T-helper 17 cell (primary cell): ENCODE measurements at regions not wholly inside any gene's neighbourhood (a gene's known extent, or its start where the extent isn't known, plus 50 kb on each side); places are given as distances from the start of the nearest gene placed in this dataset.

ENCODE experiments used
- ATAC-seq: fragments of 150-1000 bp; cut with Tn5 transposase; 2 replicates; pipeline ENCODE4 v1.10.0; 2021; ENCODE audit warnings: mild to moderate bottlenecking, moderate library complexity
- DNase-seq, 3 donors: peaks; one replicate each; pipeline versions ENCODE4 v3.0.0 to v3.0.0-alpha.2; 2020 to 2021
- H3K9me3 ChIP-seq: one replicate; pipeline ENCODE4 v1.7.0; 2013; ENCODE audit warnings: low read length, mild to moderate bottlenecking; ENCODE audit not compliant: control insufficient read depth, poor library complexity, severe bottlenecking
- H3K27ac Mint-ChIP-seq: one replicate; pipeline ENCODE4 v1.8.0; 2022; ENCODE audit warnings: mild to moderate bottlenecking, moderate library complexity, mixed read lengths
- H3K27me3 Mint-ChIP-seq: one replicate; pipeline ENCODE4 v1.8.0; 2022; ENCODE audit warnings: mixed read lengths
- H3K36me3 Mint-ChIP-seq: one replicate; pipeline ENCODE4 v1.8.0; 2022; ENCODE audit warnings: low read depth, mixed read lengths
- H3K4me1 Mint-ChIP-seq: one replicate; pipeline ENCODE4 v1.8.0; 2022; ENCODE audit warnings: mild to moderate bottlenecking, mixed read lengths
- H3K4me3 Mint-ChIP-seq: one replicate; pipeline ENCODE4 v1.8.0; 2022; ENCODE audit warnings: mild to moderate bottlenecking, moderate library complexity, mixed read lengths

GRCh38 chr3:102301155-102301880, 133.5 kb upstream of the ZPLD1 start:
- Mint-ChIP-seq H3K4me1 (no peaks in the 10 kb centered on the region), H3K27me3 (peaks cover 40% of the 10 kb centered on the region), H3K4me3 (no peak overlapping the region), H3K36me3 (peaks cover 2% of the 10 kb centered on the region), H3K27ac (no peak overlapping the region)
- ATAC-seq (no peak), DNase-seq (no peak)
- no peaks in the 10 kb centered on the region for H3K9me3 ChIP-seq

DNA sequence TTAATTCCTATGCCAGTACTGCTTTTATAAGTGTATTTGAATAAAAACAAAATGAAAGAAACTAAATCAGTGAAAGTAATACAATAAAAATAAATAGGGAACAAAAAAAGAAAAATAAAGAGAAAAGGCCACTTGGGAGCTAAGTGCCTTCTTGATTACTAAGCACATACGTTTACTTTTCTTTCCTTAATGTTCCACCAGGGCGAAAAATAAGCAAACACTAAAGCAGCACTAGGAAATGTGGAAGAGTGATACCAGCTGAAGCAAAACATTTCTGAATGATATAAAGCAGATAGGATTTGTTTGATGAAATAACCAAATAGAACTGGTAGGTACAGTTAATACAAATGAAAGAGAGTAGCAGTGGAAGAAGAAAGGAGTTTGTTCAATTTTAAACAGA, 132.8 kb upstream of the ZPLD1 start:
- no peak for ATAC-seq
- no peak overlapping the region for H3K4me3 Mint-ChIP-seq
- peaks cover 2% of the 10 kb centered on the region for H3K36me3 Mint-ChIP-seq
- no peak for DNase-seq
- H3K9me3 ChIP-seq, result no peaks in the 10 kb centered on the region
- H3K4me1 Mint-ChIP-seq, result no peaks in the 10 kb centered on the region
- H3K27ac Mint-ChIP-seq, result no peak overlapping the region
- H3K27me3 Mint-ChIP-seq, result peaks cover 36% of the 10 kb centered on the region

GRCh38 chr3:102304550-102304949, 130.3 kb upstream of the ZPLD1 start:
- DNase-seq, result no peak
- peaks cover 46% of the 10 kb centered on the region for H3K27me3 Mint-ChIP-seq
- no peaks in the 10 kb centered on the region for H3K9me3 ChIP-seq
- H3K36me3 Mint-ChIP-seq, result peaks cover 2% of the 10 kb centered on the region
- no peak overlapping the region for H3K27ac Mint-ChIP-seq
- ATAC-seq, result no peak
- H3K4me3 Mint-ChIP-seq, result no peak overlapping the region
- H3K4me1 Mint-ChIP-seq, result no peaks in the 10 kb centered on the region

DNA sequence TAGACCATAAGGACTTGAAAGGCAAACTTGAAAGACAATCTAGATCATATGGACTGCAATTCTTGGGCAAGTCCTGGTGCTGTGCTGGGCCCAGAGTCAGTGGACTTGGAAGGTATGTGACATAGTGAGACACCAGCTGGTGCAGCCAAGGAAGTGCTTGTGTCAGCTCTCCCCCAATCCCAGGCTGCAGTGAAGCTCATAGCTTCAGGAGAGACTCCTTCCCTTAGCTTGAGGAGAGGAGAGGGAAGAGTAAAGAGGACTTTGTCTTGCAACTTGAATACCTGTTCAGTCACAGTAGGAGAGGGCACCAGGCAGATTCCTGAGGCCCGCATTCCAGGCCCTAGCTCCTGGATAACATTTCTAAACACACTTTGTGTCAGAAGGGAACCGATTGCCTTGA, 127.4 kb upstream of the ZPLD1 start:
- Mint-ChIP-seq H3K27ac (no peak overlapping the region), H3K4me3 (no peak overlapping the region)
- no peak for DNase-seq

DNA sequence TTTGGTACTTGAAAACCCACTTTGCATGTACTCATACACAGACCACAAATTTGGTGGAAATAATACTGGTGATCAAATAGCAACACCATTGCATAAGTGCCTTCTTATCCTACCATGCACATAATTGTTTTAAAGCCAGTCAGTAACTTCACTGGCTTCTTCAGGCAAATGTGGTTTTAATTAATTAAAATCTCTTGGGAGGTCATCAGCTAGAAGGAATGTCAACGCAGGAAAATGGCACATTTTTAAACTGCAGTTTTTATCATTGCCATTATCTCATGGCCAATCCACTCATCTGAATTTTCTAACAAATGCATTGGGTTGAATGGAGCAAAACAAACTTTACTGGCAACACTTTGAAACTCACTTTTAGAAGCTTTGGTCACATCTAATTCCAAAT, 105.7 kb upstream of the ZPLD1 start:
- DNase-seq (no peak), ATAC-seq (no peak)
- H3K4me3 Mint-ChIP-seq, result no peak overlapping the region
- no peaks in the 10 kb centered on the region for H3K4me1 Mint-ChIP-seq
- peaks cover 18% of the 10 kb centered on the region for H3K27me3 Mint-ChIP-seq
- H3K27ac Mint-ChIP-seq, result no peak overlapping the region
- peaks cover 2% of the 10 kb centered on the region for H3K36me3 Mint-ChIP-seq
- H3K9me3 ChIP-seq, result no peaks in the 10 kb centered on the region

More for the DNA sequence above, 127.4 kb upstream of the ZPLD1 start:
- no peaks in the 10 kb centered on the region for H3K9me3 ChIP-seq
- no peak for ATAC-seq
- H3K36me3 Mint-ChIP-seq, result peaks cover 2% of the 10 kb centered on the region
- H3K27me3 Mint-ChIP-seq, result peaks cover 47% of the 10 kb centered on the region
- H3K4me1 Mint-ChIP-seq, result peaks cover 2% of the 10 kb centered on the region

- DNase-seq (no peak), ATAC-seq (no peak)
- H3K4me3 Mint-ChIP-seq, result no peak overlapping the region
- H3K9me3 ChIP-seq, result no peaks in the 10 kb centered on the region
- no peaks in the 10 kb centered on the region for H3K4me1 Mint-ChIP-seq
- peaks cover 2% of the 10 kb centered on the region for H3K36me3 Mint-ChIP-seq
- peaks cover 18% of the 10 kb centered on the region for H3K27me3 Mint-ChIP-seq
- no peak overlapping the region for H3K27ac Mint-ChIP-seq
Observed at GRCh38 chr3:102329561-102329960, 105.3 kb upstream of the ZPLD1 start.

DNA sequence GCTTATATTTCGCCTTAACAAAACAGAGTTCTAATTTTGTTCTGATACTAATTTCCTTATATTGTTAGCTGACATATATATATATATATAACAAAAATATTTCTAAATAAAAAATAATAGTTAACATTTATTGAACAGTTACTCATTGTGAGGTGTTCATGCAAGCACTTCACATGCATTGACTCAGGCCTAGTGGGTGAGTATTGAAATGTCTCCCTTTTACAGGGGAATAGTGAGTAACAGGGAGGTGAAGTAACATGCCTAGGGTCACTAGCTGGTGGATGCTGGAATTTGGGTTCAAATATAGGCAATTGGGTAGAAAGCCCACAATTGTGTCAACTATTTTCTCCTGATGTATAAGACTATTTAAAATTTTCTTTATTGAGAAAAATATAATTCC, 102.6 kb upstream of the ZPLD1 start:
- no peaks in the 10 kb centered on the region for H3K9me3 ChIP-seq
- H3K27me3 Mint-ChIP-seq, result peaks cover 9% of the 10 kb centered on the region
- peaks cover 2% of the 10 kb centered on the region for H3K4me1 Mint-ChIP-seq
- ATAC-seq (no peak), DNase-seq (no peak)
- peaks cover 2% of the 10 kb centered on the region for H3K36me3 Mint-ChIP-seq
- no peak overlapping the region for H3K27ac Mint-ChIP-seq
- no peak overlapping the region for H3K4me3 Mint-ChIP-seq

DNA sequence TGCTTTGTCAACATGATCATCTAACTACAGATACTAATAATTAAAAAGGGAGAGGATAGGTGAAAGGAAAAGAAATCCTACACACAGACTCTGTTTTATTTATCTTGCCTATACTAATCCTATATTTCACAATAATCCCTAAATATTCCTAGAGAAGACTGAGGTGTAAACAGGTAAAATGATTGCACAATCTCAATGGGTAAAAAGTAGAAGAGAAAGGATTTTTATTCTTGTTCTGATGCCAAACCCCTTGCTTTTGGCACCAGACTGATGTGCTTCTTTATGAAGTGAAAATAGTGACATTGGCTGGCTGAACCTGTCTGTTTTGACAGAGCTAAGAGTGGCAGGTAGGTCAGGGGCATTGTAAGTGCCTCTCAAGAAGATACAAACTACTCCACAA, 101.9 kb upstream of the ZPLD1 start:
- H3K27me3 Mint-ChIP-seq, result peaks cover 10% of the 10 kb centered on the region
- DNase-seq, result no peak
- H3K4me3 Mint-ChIP-seq, result no peak overlapping the region

DNA sequence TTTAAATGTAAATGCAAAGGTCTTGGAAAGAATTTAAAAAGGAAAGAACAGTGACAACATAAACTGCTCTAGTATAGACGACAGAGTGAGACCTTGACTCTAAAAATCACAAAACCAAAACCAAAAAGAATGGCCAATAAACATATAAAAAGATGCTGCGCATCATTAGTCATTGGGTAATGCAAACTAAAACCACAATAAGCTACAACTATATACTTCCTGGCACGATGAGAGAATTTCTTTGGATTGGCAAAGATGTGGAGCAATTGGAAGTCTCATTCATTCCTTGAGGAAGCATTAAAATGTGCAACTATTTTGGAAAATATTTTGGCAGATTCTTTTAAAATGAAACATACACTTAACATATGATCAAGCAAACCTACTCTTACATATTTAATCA, 98.7 kb upstream of the ZPLD1 start:
- ATAC-seq, result no peak
- Mint-ChIP-seq H3K36me3 (peaks cover 2% of the 10 kb centered on the region), H3K27me3 (peaks cover 29% of the 10 kb centered on the region), H3K27ac (no peak overlapping the region), H3K4me3 (no peak overlapping the region), H3K4me1 (peaks cover 2% of the 10 kb centered on the region)
- no peaks in the 10 kb centered on the region for H3K9me3 ChIP-seq
- DNase-seq, result no peak

More for the DNA sequence above, 101.9 kb upstream of the ZPLD1 start:
- no peak for ATAC-seq
- Mint-ChIP-seq H3K27ac (no peak overlapping the region), H3K4me1 (peaks cover 2% of the 10 kb centered on the region), H3K36me3 (peaks cover 2% of the 10 kb centered on the region)
- no peaks in the 10 kb centered on the region for H3K9me3 ChIP-seq

DNA sequence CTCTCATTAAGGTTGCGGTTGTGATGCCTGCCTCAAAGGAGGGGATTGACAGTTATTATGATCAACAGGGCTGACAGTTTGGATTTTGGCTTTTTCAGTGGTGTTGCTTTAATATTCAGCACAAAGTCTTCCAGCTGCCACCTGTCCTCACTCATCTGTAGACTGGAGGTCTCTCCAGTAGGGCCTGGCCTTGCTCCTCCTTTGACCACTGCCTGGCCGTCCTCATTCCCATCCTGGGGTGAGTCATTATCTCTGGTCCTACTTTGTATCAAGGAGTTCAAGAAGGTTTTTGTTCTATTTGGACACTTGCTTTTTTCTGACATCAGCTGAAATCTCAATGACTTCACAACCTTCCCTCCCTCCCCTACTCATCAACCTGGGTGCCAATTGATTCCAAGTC, 95.1 kb upstream of the ZPLD1 start:
- Mint-ChIP-seq H3K27ac (no peak overlapping the region), H3K4me1 (peaks cover 2% of the 10 kb centered on the region), H3K4me3 (no peak overlapping the region), H3K27me3 (peaks cover 32% of the 10 kb centered on the region), H3K36me3 (no peaks in the 10 kb centered on the region)
- no peaks in the 10 kb centered on the region for H3K9me3 ChIP-seq
- DNase-seq, result no peak
- ATAC-seq, result no peak

GRCh38 chr3:102346897-102347296, 87.9 kb upstream of the ZPLD1 start:
- peaks cover 19% of the 10 kb centered on the region for H3K27me3 Mint-ChIP-seq
- no peak for ATAC-seq

GRCh38 chr3:102348904-102349303, 85.9 kb upstream of the ZPLD1 start:
- H3K4me3 Mint-ChIP-seq, result no peak overlapping the region
- H3K9me3 ChIP-seq, result no peaks in the 10 kb centered on the region
- peaks cover 18% of the 10 kb centered on the region for H3K27me3 Mint-ChIP-seq
- H3K36me3 Mint-ChIP-seq, result no peaks in the 10 kb centered on the region
- H3K4me1 Mint-ChIP-seq, result no peaks in the 10 kb centered on the region
- no peak overlapping the region for H3K27ac Mint-ChIP-seq
- ATAC-seq (no peak), DNase-seq (no peak)

More at GRCh38 chr3:102346897-102347296, 87.9 kb upstream of the ZPLD1 start:
- H3K36me3 Mint-ChIP-seq, result no peaks in the 10 kb centered on the region
- DNase-seq, result no peak
- no peak overlapping the region for H3K4me3 Mint-ChIP-seq
- H3K27ac Mint-ChIP-seq, result no peak overlapping the region
- no peaks in the 10 kb centered on the region for H3K9me3 ChIP-seq
- no peaks in the 10 kb centered on the region for H3K4me1 Mint-ChIP-seq

DNA sequence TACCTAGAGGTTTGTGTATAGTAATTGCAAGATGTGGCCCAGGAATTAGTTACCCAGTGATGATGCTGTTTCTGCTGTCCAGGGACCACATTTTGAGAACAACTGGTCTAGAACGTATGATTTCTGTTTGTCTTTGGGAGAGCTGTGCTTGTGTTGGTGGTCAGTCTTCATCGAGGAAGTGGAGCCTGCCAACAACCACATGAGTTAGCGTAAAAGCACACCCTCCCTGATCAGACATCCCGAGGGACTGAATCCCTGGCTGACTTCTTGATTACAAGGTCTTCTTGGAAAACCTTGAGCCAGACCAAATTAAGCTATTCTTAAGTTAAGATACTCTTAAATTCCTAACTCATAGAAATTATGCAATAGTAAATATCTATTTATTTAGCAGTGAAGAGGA, 81.7 kb upstream of the ZPLD1 start:
- Mint-ChIP-seq H3K4me1 (no peaks in the 10 kb centered on the region), H3K36me3 (no peaks in the 10 kb centered on the region), H3K27me3 (peaks cover 6% of the 10 kb centered on the region), H3K27ac (no peak overlapping the region), H3K4me3 (no peak overlapping the region)
- DNase-seq, result no peak
- H3K9me3 ChIP-seq, result no peaks in the 10 kb centered on the region
- ATAC-seq, result no peak

DNA sequence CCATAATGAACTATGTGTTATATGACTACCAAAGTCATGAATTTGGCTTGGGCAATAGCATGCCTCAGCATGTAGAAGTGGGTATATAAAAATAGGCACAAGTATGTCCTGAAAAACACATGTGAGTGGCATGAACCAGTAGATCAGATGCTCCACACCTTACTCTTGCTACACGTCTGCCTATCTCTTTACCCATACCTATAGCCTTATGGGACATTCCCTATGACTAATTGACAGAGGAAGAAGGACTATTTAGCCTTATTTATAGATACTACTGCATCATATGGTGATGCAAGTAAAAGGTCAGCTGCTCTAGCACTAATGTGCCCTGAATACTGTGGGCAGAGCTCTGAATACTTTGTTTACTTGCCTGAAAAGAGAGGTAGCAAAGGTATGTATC, 81.0 kb upstream of the ZPLD1 start:
- Mint-ChIP-seq H3K4me1 (no peaks in the 10 kb centered on the region), H3K36me3 (no peaks in the 10 kb centered on the region), H3K4me3 (no peak overlapping the region), H3K27me3 (peaks cover 6% of the 10 kb centered on the region), H3K27ac (no peak overlapping the region)
- DNase-seq (no peak), ATAC-seq (no peak)
- H3K9me3 ChIP-seq, result no peaks in the 10 kb centered on the region
